H7 (cell line): ENCODE measurements at regions not wholly inside any gene's neighbourhood (a gene's known extent, or its start where the extent isn't known, plus 50 kb on each side); places are given as distances from the start of the nearest gene placed in this dataset.
"Not testable (repeated sequence)": the region's sequence is repeated elsewhere in the genome, so short reads cannot be mapped to it uniquely, and the experiment has no call there.

Experiments
- DNase-seq: peaks from one replicate; pipeline ENCODE4 v3.0.0; 2012
- H3K27me3 ChIP-seq: 2 replicates; pipeline ENCODE4 v1.6.0; 2011; ENCODE audit warnings: mild to moderate bottlenecking, low read length; ENCODE audit not compliant: control insufficient read depth, insufficient read depth
- H3K36me3 ChIP-seq: replicated peaks from 2 replicates; pipeline ENCODE4 v1.5.1; 2011; ENCODE audit warnings: low read length; ENCODE audit not compliant: control insufficient read depth, insufficient read depth
- H3K4me3 ChIP-seq: 2 replicates; pipeline ENCODE4 v1.5.1; 2011; ENCODE audit warnings: low read depth, mild to moderate bottlenecking, control low read depth, low read length, moderate library complexity; ENCODE audit not compliant: insufficient read depth

GRCh38 chr6:147651-148050 lies 144.6 kb upstream of the DUSP22 start:
- not testable (repeated sequence) for H3K36me3 ChIP-seq, H3K4me3 ChIP-seq

GRCh38 chr6:148051-148984 lies 144.0 kb upstream of the DUSP22 start:
- not testable (repeated sequence) for H3K36me3 ChIP-seq, H3K4me3 ChIP-seq, H3K27me3 ChIP-seq
- DNase-seq: peak; percentile 41

More at GRCh38 chr6:147651-148050, 144.6 kb upstream of the DUSP22 start:
- not testable (repeated sequence) for DNase-seq, H3K27me3 ChIP-seq

GRCh38 chr6:150147-150546 lies 142.1 kb upstream of the DUSP22 start:
- DNase-seq, H3K27me3 ChIP-seq, H3K36me3 ChIP-seq, H3K4me3 ChIP-seq: not testable (repeated sequence)

- H3K36me3 ChIP-seq, H3K4me3 ChIP-seq, H3K27me3 ChIP-seq, DNase-seq: not testable (repeated sequence)
These were observed 139.9 kb upstream of the DUSP22 start for GRCh38 chr6:152436-152835.

- not testable (repeated sequence) for H3K27me3 ChIP-seq, DNase-seq, H3K4me3 ChIP-seq, H3K36me3 ChIP-seq
These were observed 139.3 kb upstream of the DUSP22 start for GRCh38 chr6:153026-153425.

GRCh38 chr6:153867-154266 lies 138.4 kb upstream of the DUSP22 start:
- not testable (repeated sequence) for H3K27me3 ChIP-seq, DNase-seq, H3K4me3 ChIP-seq, H3K36me3 ChIP-seq

GRCh38 chr6:154321-155092 lies 137.8 kb upstream of the DUSP22 start:
- not testable (repeated sequence) for H3K4me3 ChIP-seq, H3K36me3 ChIP-seq, DNase-seq, H3K27me3 ChIP-seq

- Histone ChIP-seq H3K4me3 (no peak overlapping the region), H3K36me3 (no peaks in the 10 kb centered on the region), H3K27me3 (no peaks in the 10 kb centered on the region)
- DNase-seq: no peak
These were observed 136.3 kb upstream of the DUSP22 start for GRCh38 chr6:156010-156409.

- not testable (repeated sequence) for DNase-seq, H3K4me3 ChIP-seq, H3K36me3 ChIP-seq, H3K27me3 ChIP-seq
These were observed 135.7 kb upstream of the DUSP22 start for GRCh38 chr6:156441-157140.

GRCh38 chr6:157176-157575 lies 135.1 kb upstream of the DUSP22 start:
- DNase-seq, H3K36me3 ChIP-seq, H3K27me3 ChIP-seq, H3K4me3 ChIP-seq: not testable (repeated sequence)

GRCh38 chr6:161657-162056 lies 130.6 kb upstream of the DUSP22 start:
- H3K36me3 ChIP-seq, DNase-seq, H3K27me3 ChIP-seq, H3K4me3 ChIP-seq: not testable (repeated sequence)

GRCh38 chr6:164720-165119 lies 127.6 kb upstream of the DUSP22 start:
- Histone ChIP-seq H3K36me3 (no peaks in the 10 kb centered on the region), H3K4me3 (no peak overlapping the region), H3K27me3 (no peaks in the 10 kb centered on the region)
- no peak for DNase-seq

GRCh38 chr6:165263-165662 lies 127.0 kb upstream of the DUSP22 start:
- DNase-seq: no peak
- no peaks in the 10 kb centered on the region for H3K36me3 ChIP-seq
- no peak overlapping the region for H3K4me3 ChIP-seq
- H3K27me3 ChIP-seq: no peaks in the 10 kb centered on the region

- no peak overlapping the region for H3K4me3 ChIP-seq
- H3K36me3 ChIP-seq: no peaks in the 10 kb centered on the region
- no peaks in the 10 kb centered on the region for H3K27me3 ChIP-seq
- DNase-seq: no peak
These were observed 126.4 kb upstream of the DUSP22 start for GRCh38 chr6:165906-166305.
